HepG2 (cell line): ENCODE measurements at regions not wholly inside any gene's neighbourhood (a gene's known extent, or its start where the extent isn't known, plus 50 kb on each side); places are given as distances from the start of the nearest gene placed in this dataset.

Experiments used
- BORCS8-MEF2B ChIP-seq: sonication (generic); formaldehyde crosslinking; IDR thresholded peaks from 2 replicates; pipeline ENCODE4 v1.8.0; 2022; ENCODE audit warnings: mild to moderate bottlenecking, missing genetic modification reagents
- CC2D1A ChIP-seq: sonication (generic); formaldehyde crosslinking; IDR thresholded peaks from 2 replicates; pipeline ENCODE4 v1.8.1; 2023; ENCODE audit warnings: mild to moderate bottlenecking, missing genetic modification reagents
- CTCF ChIP-seq: sonication (generic); formaldehyde crosslinking; IDR thresholded peaks from 2 replicates; pipeline ENCODE4 v1.5.0; 2020; ENCODE audit warnings: mild to moderate bottlenecking, missing genetic modification reagents, moderate library complexity
- EZH2 ChIP-seq: conservative IDR thresholded peaks from 2 replicates; pipeline ENCODE4 v1.6.1; 2012; ENCODE audit warnings: mild to moderate bottlenecking, low read depth, low read length, moderate library complexity
- JUND ChIP-seq: sonication (generic); formaldehyde crosslinking; IDR thresholded peaks from 2 replicates; pipeline ENCODE4 v1.8.0; 2022; ENCODE audit warnings: mild to moderate bottlenecking, missing genetic modification reagents
- MXD1 ChIP-seq: sonication (generic); formaldehyde crosslinking; IDR thresholded peaks from 2 replicates; pipeline ENCODE4 v1.4.0; 2020; ENCODE audit warnings: mild to moderate bottlenecking, missing genetic modification reagents
- MYNN ChIP-seq: sonication (generic); formaldehyde crosslinking; IDR thresholded peaks from 2 replicates; pipeline ENCODE4 v1.4.0; 2020; ENCODE audit warnings: mild to moderate bottlenecking, low read depth, missing genetic modification reagents
- SAP130 ChIP-seq: IDR thresholded peaks from 2 replicates; pipeline ENCODE4 v1.6.1; 2016; ENCODE audit warnings: low read depth
- SP1 ChIP-seq, 2 experiments: fragments of 450-650 bp in 1 of 2; sonication (generic) in 1 of 2; formaldehyde crosslinking in 1 of 2; IDR thresholded peaks; 2 replicates each; pipeline versions ENCODE4 v1.4.0 to v1.6.1; 2016 to 2020; ENCODE audit warnings: missing genetic modification reagents in 1 of 2
- TCF7L2 ChIP-seq: IDR thresholded peaks from 2 replicates; pipeline ENCODE4 v1.6.1; 2011; ENCODE audit warnings: mild to moderate bottlenecking, low read depth, low read length, moderate library complexity
- U2AF2 ChIP-seq: fragments of 200-400 bp; formaldehyde crosslinking; IDR thresholded peaks from 2 replicates; pipeline ENCODE4 v1.6.1; 2017; ENCODE audit warnings: low read depth, mild to moderate bottlenecking, low read length
- ZNF280B ChIP-seq: sonication (generic); formaldehyde crosslinking; IDR thresholded peaks from 2 replicates; pipeline ENCODE4 v1.5.0; 2020; ENCODE audit warnings: missing genetic modification reagents, mild to moderate bottlenecking, borderline replicate concordance
- ZNF609 ChIP-seq: sonication (generic); formaldehyde crosslinking; IDR thresholded peaks from 2 replicates; pipeline ENCODE4 v1.4.0; 2020; ENCODE audit warnings: mild to moderate bottlenecking, missing genetic modification reagents, borderline replicate concordance

GRCh38 chr1:193633991-193634390 lies 447.6 kb upstream of the B3GALT2 start:
- no peak for TF ChIP-seq SAP130 (CRISPR knock-in tag)
- TF ChIP-seq CC2D1A (CRISPR knock-in tag) = no peak
- TF ChIP-seq ZNF609 = no peak
- no peak for TF ChIP-seq BORCS8-MEF2B
- TF ChIP-seq U2AF2 = no peak
- no peak for TF ChIP-seq MYNN (CRISPR knock-in tag)
- no peak for TF ChIP-seq SP1 (IDR thresholded peaks at IDR 0.05)
- TF ChIP-seq SP1 (CRISPR knock-in tag; IDR thresholded peaks at IDR 0.05) = no peak
- no peak for TF ChIP-seq ZNF280B (CRISPR knock-in tag)
- TF ChIP-seq MXD1 = no peak
- TF ChIP-seq CTCF (CRISPR knock-in tag) = no peak
- no peak for TF ChIP-seq TCF7L2
- no peak for TF ChIP-seq EZH2
- no peak for TF ChIP-seq JUND (CRISPR knock-in tag)
